ENCODE measurements at regions not wholly inside any gene's neighbourhood (a gene's known extent, or its start where the extent isn't known, plus 50 kb on each side); places are given as distances from the start of the nearest gene placed in this dataset.

DNA sequence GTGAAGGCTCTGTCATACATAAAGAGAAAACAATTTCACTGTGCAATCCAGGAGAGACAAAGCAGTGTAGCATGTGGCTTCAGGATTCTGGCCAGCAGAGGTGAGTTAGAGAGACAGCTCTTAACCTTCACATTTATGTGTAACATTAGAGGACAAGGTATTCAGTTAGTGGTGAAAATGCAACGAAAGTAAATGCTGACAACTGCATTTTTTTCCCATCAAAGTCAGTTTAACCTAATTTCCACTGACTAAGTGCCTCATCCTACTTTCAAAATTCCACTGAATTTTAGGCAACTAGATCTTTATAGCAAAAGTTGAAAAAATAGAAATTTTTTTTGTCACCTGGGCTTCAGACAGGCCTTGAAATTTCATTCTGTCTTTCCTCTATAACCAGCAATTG lies 130.8 kb upstream of the LNX1 start:
- TF ChIP-seq CTCF (IDR thresholded peaks at IDR 0.05) (no peak), POLR2A (IDR thresholded peaks at IDR 0.05) (no peak)

Measured in lower leg skin (tissue), 3 donors.